GM19025 (cell line): ENCODE measurements at regions not wholly inside any gene's neighbourhood (a gene's known extent, or its start where the extent isn't known, plus 50 kb on each side); places are given as distances from the start of the nearest gene placed in this dataset.

Source experiments
- ATAC-seq: cut with Tn5 transposase; IDR thresholded peaks from one replicate; pipeline ENCODE4 v1.9.1; 2021; ENCODE audit warnings: mild to moderate bottlenecking, low read depth, moderate library complexity; ENCODE audit not compliant: unreplicated experiment

DNA sequence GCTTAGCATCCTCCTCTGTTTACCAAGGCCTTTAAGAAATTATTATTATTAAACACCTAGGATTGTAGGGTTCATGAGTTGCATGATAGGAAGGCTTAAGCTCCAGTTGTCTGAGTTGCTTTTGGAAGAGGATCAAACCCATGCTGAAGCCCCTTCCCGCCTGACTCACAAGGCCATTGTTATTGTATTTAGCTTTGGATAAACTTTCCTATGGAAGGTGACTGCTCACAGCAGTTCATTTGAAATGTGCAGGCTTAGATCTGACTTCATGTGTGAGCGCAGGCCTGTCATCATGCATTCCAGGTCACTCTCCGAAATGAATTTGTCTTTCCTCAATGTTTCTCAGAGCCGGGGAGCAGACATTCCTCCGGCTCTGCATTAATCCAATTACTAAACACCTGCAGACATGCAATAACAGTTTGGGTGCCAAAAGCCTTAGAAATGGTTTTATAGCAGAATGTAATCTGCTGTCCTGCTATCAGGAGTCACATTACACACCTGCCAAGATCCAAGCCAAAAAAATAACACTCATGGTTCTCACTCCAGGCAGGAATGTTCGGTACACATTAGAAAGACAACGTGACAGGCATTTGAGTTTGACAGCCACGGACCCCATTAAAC, 119.9 kb downstream of the OSR1 start:
- ATAC-seq: no peak

DNA sequence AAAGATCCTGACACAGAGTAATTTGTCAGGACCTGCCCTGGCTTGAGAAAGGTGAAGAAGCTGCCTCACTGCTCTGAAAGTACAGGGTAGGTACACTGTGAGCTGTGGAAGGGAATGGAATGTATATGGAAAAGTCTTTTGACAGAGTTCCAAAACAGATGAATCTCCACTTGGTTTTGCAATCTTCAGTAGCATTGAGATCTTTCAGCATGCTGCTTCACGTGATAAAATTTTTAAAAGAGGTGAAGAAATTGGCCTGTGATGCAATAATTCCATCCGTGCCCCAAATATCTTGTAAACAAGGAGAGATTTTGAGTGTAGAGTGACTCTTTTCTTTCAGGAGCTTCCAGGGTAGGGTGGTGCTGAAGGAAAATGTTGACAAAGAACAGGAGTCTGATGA, 123.1 kb downstream of the OSR1 start:
- no peak for ATAC-seq

DNA sequence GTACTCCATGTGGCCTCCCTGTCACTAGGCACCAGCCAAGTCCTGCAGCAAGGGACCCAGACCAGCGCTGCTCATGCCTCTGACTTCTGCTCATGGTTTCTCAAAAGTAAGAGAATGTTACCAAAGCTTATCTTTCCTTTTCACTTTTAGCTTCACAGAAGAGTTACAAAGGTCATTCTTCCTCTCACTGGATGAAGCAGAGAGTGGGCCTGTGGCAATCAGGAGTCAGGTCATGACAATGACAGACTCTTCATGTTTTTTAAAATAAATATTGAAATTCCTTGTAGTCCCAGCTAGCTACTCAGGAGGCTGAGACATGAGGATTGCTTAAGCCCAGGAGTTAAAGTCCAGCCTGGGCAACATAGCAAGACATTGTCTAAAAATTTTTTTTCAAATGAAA, 126.1 kb downstream of the OSR1 start:
- ATAC-seq: no peak

DNA sequence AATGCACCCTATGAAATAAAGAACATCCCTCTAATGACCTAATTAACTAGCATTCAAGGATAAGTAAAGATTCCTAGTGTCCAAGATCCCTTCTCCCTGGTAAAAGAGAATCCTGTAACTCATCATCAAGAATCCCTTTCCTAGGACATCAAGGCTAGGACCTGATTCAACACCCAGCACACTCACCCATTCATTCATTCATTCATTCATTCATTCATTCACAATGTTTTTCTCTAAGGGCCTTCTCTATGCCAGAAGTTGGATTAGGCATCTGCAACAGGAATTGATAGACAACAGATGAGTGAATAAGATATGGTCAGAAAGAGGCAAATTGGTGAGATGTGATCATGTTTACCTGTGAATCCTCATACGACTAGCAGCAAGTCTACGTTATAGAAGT, 126.8 kb downstream of the OSR1 start:
- ATAC-seq: no peak

DNA sequence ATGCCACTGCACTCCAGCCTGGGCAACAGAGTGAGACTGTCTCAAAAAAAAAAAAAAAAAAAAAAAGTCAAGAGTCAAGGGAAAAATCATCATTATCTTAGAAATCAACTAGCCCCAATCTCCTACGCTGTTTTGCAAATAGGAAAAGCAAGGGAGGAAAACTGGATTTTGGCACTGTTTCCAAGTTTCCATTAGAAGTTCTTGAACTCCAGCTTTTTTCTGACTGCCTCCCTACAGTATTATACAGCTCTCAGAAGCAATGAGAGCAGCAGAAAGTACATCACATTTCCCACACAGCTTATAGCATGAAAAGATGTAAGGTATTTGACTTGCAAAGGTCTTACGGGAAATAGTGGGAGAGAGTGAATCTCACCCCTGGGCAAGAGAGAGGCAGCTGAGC, 127.8 kb downstream of the OSR1 start:
- ATAC-seq: no peak

DNA sequence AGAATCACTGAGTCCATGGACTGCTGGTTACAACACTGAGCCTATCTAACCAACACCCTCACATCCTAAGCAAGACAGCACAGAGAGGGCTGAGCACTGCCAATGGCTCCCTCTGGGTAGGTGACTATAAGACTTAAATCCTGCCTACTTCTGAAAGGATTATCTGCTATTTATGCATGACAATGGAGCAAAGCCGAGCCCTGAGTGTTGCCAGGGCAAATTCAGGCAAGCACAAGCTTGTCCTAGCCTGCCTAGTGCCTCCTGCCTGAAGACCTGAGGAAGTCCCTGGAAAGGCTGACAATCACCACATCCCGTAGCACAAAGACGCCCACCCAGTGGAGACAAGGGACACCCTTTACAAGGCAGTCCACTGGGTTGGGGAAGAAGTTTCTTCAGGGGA, 129.7 kb downstream of the OSR1 start:
- ATAC-seq: no peak

DNA sequence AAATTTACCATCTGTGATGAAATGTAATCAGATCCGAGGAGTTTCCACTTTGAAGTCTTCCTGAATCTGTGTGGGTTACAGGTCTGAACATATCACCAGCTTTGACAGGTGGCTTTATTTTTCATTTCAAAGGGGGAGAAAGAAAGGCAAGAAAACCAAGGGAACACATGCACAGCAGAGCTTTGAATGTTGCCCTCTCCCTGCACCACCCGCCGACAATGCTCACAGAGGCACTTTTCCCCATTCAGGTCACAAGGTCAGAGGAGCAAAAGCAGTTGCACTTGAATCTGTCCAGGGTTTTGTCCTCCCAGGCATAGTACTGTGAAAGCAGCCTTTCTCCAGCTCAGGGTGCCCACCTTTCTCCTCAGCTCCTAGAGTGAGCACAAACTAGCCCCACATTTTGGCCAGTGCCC, 130.2 kb downstream of the OSR1 start:
- ATAC-seq: no peak

DNA sequence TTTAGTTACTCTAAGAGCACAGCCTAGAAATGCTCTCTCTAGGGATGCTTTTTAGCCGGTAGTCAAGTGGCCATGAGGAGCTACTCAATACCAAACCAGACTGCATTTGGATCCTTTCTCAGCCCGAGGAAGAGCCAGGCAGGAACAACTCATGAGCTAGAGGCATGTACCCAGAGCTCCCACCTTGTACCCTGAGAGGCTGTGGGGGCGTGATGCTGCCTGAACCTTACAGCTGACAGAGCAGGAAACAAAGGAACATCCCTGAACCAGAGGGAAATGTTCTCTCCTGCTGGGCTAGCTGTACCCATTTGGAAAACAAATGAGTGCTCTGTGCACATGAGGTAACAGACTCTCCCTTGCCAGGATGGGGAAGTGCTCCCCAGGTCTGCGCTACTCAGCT, 131.6 kb downstream of the OSR1 start:
- ATAC-seq: no peak

DNA sequence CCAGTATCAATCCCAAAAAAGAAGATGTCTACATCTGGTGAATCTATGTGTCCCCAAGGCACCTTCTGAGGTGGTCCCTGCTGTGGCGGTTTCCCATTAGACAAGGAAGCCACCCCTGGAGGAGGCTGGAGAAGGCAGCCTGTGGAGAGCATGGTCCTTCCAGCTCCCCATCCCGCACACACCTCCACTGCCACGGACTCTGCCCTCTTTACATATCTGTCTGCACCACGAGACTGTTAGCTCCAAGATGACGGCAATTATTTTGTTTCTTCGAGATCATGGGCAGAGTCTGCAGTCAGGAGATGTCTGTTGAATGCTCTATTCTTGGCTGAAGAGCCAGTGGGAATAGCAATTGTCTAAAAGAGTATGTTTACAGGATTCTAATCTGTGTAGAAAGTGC, 132.0 kb downstream of the OSR1 start:
- no peak for ATAC-seq

DNA sequence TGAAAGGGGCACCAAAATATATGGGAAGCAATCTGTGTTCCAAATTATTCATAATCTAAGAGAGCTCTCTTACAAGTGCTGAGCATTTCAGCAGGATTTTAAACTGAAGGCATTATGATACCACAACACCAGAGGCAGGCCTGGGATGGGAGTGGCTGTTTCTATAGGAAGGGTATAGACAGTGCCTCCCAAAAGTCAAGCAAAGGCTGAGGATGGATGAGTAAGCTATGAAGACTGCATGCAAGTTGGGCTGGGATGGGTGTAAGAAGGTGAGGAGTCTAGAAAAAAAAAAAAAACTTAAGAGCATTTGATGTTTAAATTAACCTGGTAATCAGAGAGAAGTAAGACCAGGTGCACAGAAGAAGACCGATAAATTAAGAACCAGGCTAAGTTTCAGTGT, 132.5 kb downstream of the OSR1 start:
- no peak for ATAC-seq

DNA sequence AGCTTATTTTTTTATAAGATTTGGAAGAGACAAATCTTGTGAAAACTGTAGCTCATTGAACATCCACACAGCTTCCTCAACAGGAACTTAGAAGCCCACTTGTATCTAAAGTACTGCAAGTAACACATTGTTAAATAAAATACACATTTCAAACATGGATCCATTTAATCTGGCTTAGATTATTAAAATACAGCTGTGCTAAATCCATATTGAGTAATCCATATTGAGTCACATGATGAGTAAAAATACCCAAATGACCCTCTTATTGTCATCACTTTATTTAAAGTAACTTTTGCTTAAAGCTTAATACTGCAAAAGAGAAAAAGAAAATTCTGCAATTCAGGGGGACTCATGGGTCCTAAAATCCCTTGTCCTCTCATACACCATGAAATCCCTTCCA, 133.3 kb downstream of the OSR1 start:
- ATAC-seq: no peak

DNA sequence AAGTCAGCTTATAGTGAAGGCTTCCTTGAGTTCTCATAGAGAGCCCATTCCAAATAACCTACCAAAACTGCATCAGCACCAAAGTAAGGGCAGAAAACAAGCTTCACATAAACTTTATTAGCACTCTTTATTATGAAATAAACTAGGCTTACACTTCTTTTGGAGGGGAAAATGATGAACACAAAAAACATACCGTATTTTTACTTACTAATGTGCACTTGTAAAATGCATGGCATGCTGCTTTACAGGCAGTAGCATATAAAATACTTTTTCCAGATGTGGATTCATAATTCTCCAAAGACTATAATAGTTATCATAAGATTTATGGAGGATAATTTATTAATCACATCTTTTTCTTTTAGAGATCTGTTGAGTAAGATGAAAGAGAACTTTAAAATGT, 133.9 kb downstream of the OSR1 start:
- no peak for ATAC-seq

DNA sequence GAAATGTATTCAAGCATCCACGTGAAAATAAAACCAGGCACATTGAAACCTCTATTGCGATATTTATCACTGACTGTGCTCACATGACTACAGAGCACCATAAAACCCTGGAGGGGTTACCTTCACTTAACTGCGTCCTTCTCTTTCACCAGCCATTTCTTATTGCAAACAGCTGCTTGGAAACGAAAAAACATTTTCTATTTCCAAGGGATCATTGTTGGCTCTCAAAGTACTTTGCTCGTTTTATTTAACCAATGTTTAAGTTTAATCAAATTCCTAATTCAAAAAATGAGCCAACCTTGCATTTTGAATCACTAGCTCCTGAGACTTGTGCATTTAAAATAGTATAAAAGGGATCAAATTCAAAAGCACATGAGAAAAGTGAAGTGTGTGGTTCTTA, 134.4 kb downstream of the OSR1 start:
- ATAC-seq: no peak

DNA sequence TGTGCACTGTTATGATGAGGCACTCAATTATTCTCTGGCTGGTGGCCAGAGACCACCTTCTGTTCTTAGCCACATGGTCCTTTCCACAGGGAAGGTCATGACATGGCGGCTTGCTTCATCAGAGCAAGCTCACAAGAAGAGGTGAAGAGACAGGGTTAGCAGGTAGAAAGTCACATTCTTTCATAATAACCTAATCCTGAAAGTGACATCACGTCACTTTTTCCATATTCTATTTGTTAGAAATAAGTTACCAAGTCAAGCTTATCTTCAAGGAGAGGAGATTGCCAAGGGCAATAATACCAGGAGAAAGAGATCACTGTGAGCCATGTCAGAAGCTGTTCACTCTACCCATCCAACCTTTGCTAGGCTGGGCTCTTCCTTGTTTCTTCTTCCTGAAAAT, 139.4 kb downstream of the OSR1 start:
- ATAC-seq: no peak

DNA sequence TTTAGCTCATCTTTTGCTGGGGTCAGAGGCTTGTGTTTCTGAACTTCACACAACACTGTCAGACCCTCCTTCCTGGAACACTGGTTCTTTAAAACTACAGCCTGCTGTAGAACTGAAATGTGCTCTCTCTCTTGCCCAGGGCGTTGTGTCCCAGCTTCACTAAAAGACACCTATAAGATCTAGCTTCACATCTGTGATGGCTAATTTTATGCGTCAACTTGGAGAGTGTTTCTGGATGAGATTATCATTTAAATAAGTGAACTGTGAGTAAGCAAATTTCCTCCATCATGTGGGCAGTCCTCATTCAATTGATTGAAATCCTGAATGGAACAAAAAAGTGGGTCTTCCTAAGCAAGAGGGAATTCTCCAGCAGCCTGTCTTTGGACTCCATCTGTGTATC, 140.3 kb downstream of the OSR1 start:
- no peak for ATAC-seq

DNA sequence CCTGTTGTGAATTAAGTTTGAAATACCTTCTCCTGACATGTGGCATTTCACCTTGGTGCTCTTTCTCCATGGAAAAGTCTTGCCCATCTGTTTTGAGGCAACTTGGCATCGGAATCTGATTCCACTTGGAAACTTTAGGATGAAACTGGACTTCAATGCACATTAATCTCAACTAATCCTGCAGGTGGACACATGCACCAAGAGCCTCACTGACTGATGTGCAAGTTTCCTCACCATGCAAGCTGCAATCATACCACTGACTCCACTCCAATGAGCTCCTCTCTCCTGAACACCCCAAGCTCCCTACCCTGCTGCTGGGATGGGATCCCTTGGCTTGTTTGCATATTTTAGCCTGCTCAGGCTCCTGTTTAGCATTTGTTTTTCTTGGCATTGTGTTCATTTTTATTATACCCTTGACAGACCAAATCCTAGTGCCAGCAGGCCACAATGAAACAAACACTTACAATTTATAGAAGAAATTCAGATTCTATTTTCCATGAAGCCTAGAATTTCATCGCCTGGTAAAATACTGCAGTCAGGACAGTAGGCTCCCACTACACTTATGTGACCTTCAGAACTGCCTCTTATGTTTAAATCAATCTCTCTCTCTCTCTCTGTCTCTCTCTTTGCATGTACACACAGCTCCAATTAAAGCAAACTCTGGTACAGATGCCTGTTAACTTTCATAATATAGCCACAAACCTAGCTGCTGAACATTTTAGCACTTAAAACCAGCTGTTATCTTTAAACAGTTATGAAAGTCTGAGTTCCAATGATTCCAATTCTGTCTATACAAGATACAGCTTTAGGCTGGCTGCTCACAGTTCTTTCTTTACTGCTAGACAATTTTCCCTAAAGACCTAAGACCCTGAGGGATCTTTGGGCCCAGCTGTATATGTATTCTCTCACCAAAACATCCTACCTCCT, 141.5 kb downstream of the OSR1 start:
- no peak for ATAC-seq

DNA sequence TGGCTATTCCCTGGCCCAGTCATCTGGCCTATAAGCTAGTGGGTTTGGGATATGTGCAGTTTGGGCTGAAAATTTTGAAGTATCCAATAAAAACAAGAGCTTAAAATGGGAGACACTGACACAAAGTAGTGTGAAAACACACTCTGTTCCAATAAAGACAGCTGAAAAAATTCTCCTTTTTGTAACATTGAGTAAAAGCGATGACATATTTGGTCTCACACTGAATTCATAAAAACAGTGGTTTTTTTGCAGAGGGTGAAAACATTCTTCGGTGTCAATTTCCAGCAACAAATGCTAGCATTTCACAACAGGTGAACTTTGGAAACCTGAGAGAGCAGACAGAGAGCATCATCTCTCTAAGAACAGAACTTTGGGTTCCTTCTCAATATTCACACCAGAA, 142.2 kb downstream of the OSR1 start:
- no peak for ATAC-seq

DNA sequence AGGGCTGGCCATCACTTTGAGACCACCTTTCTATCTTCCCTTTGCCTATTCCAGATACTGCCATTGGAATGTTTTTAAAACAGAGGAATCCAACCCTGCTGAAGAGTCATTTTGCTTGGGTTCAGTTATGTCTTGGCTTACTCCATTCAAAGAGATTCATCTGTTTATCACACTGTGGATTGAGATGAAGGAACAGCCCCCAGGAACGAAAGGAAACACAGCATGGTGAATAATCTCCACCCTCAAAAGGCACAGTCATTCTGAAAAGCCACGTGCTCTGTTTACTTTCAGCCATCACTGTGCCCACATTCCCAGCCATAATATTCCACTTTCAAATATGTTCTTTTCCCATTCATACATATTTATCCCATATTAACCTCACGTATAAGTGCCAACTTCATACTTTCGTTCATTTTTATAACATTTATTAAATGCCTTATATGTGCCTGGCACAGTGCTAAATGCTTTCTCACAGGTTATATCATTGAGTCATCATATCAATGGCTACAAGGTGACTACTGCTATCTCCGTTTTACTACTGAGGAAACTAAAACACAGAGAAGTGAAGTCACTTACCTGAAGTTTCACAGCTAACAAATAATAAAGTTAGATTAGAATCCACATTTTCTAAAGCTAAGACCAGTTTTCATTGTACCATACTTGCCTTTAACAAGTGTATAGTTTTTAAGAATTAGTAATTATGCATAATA, 143.6 kb downstream of the OSR1 start:
- no peak for ATAC-seq

DNA sequence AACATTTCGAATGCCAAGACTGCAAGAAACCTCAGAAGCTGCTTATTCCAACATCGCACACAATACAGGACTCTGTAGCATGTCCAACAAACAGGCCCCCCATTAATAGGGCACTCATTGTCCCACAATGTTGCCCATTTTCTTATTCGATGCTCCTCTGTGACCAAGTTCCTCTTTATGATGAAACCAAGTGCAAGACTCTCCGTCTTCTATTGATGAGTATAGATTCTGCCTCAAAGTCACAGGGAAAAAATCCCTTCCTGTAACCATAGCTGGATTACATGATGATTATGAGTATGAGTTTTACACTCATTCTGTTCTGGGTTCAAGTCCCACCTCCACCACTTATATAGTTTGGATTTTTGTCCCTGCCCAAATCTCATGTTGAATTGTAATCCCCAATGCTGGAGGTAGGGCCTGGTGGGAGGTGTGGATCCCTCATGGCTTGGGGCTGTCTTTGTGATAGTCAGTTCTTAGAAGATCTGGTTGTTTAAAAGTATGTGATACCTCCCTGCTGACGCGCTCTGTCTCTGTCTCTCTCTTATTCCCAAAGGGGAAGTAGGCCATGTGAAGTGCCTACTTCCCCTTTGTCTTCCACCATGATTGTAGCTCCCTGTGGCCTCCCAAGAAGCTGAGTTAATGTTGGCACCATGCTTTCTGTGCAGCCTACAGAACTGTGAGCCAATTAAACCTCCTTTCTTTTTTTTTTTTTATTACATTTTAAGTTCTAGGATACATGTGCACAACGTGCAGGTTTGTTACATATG, 148.7 kb downstream of the OSR1 start:
- no peak for ATAC-seq

DNA sequence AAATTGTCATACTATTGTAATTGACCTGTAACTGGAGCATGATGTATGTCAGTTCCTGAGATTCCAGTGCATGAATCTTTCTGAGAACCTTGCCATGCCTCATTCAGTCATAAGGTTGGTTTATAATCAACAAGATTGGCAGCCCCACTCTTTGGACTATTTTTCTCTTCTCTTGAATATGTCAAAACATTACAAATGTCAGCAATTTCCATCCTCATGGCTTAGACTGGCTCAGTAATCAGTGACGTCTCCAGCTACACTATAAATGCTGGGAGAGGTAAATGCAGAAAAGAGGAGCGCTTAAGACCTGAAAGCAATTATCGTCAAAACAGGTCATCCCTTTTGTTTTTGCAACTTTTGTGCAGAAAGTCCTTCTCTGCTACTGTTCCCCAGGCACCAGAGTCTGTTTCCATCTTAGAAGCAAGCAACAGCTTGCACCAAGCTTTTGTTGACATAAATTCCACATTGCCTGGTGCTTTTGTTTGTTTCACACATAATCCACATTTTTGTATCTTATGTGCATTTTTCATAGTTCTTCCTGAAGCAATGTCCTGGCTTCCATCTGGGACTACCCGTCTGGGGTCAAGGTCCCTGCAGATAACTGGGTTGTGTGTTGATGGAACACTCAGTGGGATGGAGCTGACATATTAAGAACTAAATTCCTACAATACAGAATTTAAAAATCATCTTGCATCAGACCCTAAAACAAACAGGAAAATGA, 149.8 kb downstream of the OSR1 start:
- no peak for ATAC-seq
